Prostate gland (tissue), 2 donors: ENCODE measurements at regions not wholly inside any gene's neighbourhood (a gene's known extent, or its start where the extent isn't known, plus 50 kb on each side); places are given as distances from the start of the nearest gene placed in this dataset.

Experiments used
- POLR2AphosphoS5 ChIP-seq: sonication (generic); formaldehyde crosslinking; IDR thresholded peaks from one replicate; pipeline ENCODE4 v1.6.1; 2017; ENCODE audit warnings: antibody characterized with exemption
- TF ChIP-seq, protein P1 (sequence below), 4 experiments: fragments of 200-600 bp in 2 of 4; fragments of 450-650 bp in 2 of 4; sonication (generic) in 2 of 4; IDR thresholded peaks; 1 replicate in 3 of 4; 2 replicates in 1 of 4; pipeline ENCODE4 v1.5.1; 2016 to 2019; ENCODE audit warnings: antibody characterized with exemption in 4 of 4, mild to moderate bottlenecking in 2 of 4, moderate library complexity in 2 of 4

DNA sequence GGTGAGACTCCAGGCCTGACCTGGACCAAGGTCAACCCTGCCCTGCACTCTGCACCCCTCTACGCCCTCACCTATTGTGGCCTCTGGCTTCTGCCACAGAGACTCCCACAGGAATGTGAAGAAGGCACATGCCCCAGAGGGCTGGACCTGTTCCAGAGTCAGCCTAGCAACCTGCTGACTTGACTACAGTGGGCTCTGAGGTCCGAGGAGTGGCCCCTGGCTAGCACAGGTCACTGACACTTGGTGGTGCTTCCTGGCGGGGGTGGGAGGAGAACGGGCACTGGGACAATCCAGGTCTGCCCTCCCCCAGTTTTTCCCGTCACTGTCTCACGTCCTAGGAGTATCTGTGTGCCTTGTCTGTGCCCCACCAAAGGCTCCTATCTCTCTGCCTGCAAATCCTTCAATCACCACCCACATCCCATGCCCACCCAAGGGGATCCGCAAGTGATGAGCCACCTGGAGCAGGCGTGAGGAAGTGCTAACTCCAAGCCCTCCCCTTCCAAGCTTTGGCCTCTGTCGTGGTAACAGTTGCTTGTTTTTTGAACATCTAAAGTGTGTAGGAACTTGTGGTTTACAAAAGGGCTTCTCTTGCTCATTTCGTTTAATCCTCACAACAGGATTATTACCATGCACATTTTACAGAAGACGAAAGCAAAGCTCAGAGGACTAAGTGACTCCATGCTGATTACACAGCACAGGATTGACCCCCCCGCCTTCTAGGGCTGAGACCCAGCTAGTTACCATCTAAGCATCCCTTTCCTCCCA, 86.2 kb downstream of the MCFD2 start:
- TF ChIP-seq POLR2AphosphoS5 = no peak
- TF ChIP-seq, protein P1, sequence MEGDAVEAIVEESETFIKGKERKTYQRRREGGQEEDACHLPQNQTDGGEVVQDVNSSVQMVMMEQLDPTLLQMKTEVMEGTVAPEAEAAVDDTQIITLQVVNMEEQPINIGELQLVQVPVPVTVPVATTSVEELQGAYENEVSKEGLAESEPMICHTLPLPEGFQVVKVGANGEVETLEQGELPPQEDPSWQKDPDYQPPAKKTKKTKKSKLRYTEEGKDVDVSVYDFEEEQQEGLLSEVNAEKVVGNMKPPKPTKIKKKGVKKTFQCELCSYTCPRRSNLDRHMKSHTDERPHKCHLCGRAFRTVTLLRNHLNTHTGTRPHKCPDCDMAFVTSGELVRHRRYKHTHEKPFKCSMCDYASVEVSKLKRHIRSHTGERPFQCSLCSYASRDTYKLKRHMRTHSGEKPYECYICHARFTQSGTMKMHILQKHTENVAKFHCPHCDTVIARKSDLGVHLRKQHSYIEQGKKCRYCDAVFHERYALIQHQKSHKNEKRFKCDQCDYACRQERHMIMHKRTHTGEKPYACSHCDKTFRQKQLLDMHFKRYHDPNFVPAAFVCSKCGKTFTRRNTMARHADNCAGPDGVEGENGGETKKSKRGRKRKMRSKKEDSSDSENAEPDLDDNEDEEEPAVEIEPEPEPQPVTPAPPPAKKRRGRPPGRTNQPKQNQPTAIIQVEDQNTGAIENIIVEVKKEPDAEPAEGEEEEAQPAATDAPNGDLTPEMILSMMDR (IDR thresholded peaks at IDR 0.05) = no peak
